H1 (cell line): ENCODE measurements at regions not wholly inside any gene's neighbourhood (a gene's known extent, or its start where the extent isn't known, plus 50 kb on each side); places are given as distances from the start of the nearest gene placed in this dataset.

ENCODE experiments used
- CTCF ChIA-PET: fragments of 300-600 bp; sonication (Branson Sonifier 250); formaldehyde crosslinking; loops from one replicate; lab custom pipeline; 2021; ENCODE audit not compliant: partially characterized antibody; lab: Charles Lee
- POLR2A ChIA-PET: fragments of 300-600 bp; sonication (Branson Sonifier 250); formaldehyde crosslinking; loops from one replicate; lab custom pipeline; 2021; ENCODE audit warnings: inconsistent platforms; ENCODE audit not compliant: partially characterized antibody; lab: Charles Lee
- DNase-seq, 2 experiments: peaks; one replicate each; pipeline versions ENCODE4 v3.0.0 to v3.0.0-alpha.2; 2010 to 2022; ENCODE audit warnings: low spot score in 2 of 2, low read depth in 1 of 2, mixed read lengths in 1 of 2
- FAIRE-seq: peaks from 2 replicates; lab custom pipeline; 2011; peaks lifted over from hg19 to GRCh38; lab: Jason Lieb, UNC
- H2AFZ ChIP-seq: 2 replicates; pipeline ENCODE4 v1.8.1; 2012; ENCODE audit warnings: low read length, inconsistent platforms
- H2AK5ac ChIP-seq: 2 replicates; pipeline ENCODE4 v1.6.1; 2013; ENCODE audit warnings: low read depth, low read length
- H2BK120ac ChIP-seq: replicated peaks from 2 replicates; pipeline ENCODE3; 2013; ENCODE audit warnings: low read depth, low read length, inconsistent platforms
- H2BK12ac ChIP-seq: 2 replicates; pipeline ENCODE4 v1.6.1; 2013; ENCODE audit warnings: low read depth, low read length
- H2BK15ac ChIP-seq: 2 replicates; pipeline ENCODE4 v1.6.1; 2013; ENCODE audit warnings: low read length
- H2BK20ac ChIP-seq: 2 replicates; pipeline ENCODE4 v1.6.1; 2013; ENCODE audit warnings: low read length
- H2BK5ac ChIP-seq: 2 replicates; pipeline ENCODE4 v1.6.1; 2013; ENCODE audit warnings: low read depth, low read length
- H3K14ac ChIP-seq: 2 replicates; pipeline ENCODE4 v1.6.1; 2013; ENCODE audit warnings: inconsistent platforms; ENCODE audit not compliant: insufficient read length
- H3K18ac ChIP-seq: 2 replicates; pipeline ENCODE4 v1.6.1; 2013; ENCODE audit warnings: low read length; ENCODE audit errors: extremely low read depth
- H3K23ac ChIP-seq: 2 replicates; pipeline ENCODE4 v1.6.1; 2013; ENCODE audit warnings: inconsistent platforms; ENCODE audit not compliant: insufficient read length
- H3K23me2 ChIP-seq: 2 replicates; pipeline ENCODE4 v1.6.1; 2013; ENCODE audit warnings: low read depth, low read length
- H3K27ac ChIP-seq: 2 replicates; pipeline ENCODE4 v1.6.1; 2011; ENCODE audit warnings: low read depth, low read length, inconsistent platforms
- H3K27me3 ChIP-seq, 4 experiments: replicated peaks in 1 of 4; 1 replicate in 1 of 4; 2 replicates in 3 of 4; pipeline versions ENCODE4 v1.6.1 to v1.8.1; 2011 to 2013; ENCODE audit warnings: low read length in 3 of 4, mild to moderate bottlenecking in 3 of 4, inconsistent platforms in 2 of 4, mixed read lengths in 2 of 4, moderate library complexity in 1 of 4; ENCODE audit not compliant: control insufficient read depth in 3 of 4, insufficient read depth in 3 of 4; ENCODE audit errors: extremely low read depth in 1 of 4
- H3K36me3 ChIP-seq, 4 experiments: 2 replicates each; pipeline versions ENCODE4 v1.6.1 to v1.8.1; 2011 to 2013; ENCODE audit warnings: mild to moderate bottlenecking in 4 of 4, low read length in 3 of 4, moderate library complexity in 2 of 4, control low read depth in 1 of 4, inconsistent platforms in 1 of 4; ENCODE audit not compliant: insufficient read depth in 4 of 4, control insufficient read depth in 2 of 4
- H3K4ac ChIP-seq: replicated peaks from 2 replicates; pipeline ENCODE3; 2013; ENCODE audit warnings: low read length, low read depth, mixed read lengths, inconsistent platforms; ENCODE audit not compliant: insufficient read length
- H3K4me1 ChIP-seq, 4 experiments: replicated peaks in 1 of 4; 1 replicate in 1 of 4; 2 replicates in 3 of 4; pipeline versions ENCODE4 v1.6.1 to v1.8.1; 2011 to 2013; ENCODE audit warnings: low read length in 3 of 4, inconsistent platforms in 2 of 4, mixed read lengths in 1 of 4; ENCODE audit not compliant: insufficient read depth in 4 of 4, control insufficient read depth in 3 of 4
- H3K4me2 ChIP-seq, 2 experiments: 2 replicates each; pipeline versions ENCODE4 v1.6.1 to v1.8.1; 2011 to 2013; ENCODE audit warnings: low read depth in 2 of 2, low read length in 2 of 2, control low read depth in 1 of 2, inconsistent platforms in 1 of 2, mild to moderate bottlenecking in 1 of 2; ENCODE audit not compliant: insufficient read depth in 1 of 2
- H3K4me3 ChIP-seq, 4 experiments: fragments of 200-600, 300-600 bp in 1 of 4; sonication (generic), shearing (Covaris generic), sonication (Bioruptor Twin) in 1 of 4; 2 replicates each; pipeline versions ENCODE4 v1.5.1 to v1.8.1; 2011 to 2016; ENCODE audit warnings: low read length in 4 of 4, low read depth in 3 of 4, control low read depth in 2 of 4, inconsistent platforms in 2 of 4, mild to moderate bottlenecking in 2 of 4, mixed read lengths in 1 of 4, moderate library complexity in 1 of 4; ENCODE audit not compliant: insufficient read depth in 2 of 4; ENCODE audit errors: extremely low read depth in 1 of 4
- H3K56ac ChIP-seq: replicated peaks from 2 replicates; pipeline ENCODE3; 2013; ENCODE audit warnings: low read depth, mild to moderate bottlenecking, mixed read lengths, low read length, inconsistent platforms; ENCODE audit not compliant: insufficient read length
- H3K79me1 ChIP-seq: 2 replicates; pipeline ENCODE4 v1.6.1; 2013; ENCODE audit warnings: low read depth, low read length, control low read depth
- H3K79me2 ChIP-seq, 2 experiments: 2 replicates each; pipeline versions ENCODE4 v1.6.1 to v1.8.1; 2012 to 2013; ENCODE audit warnings: low read length in 2 of 2, mild to moderate bottlenecking in 2 of 2, inconsistent platforms in 1 of 2; ENCODE audit not compliant: insufficient read depth in 2 of 2, control insufficient read depth in 1 of 2
- H3K9ac ChIP-seq, 4 experiments: replicated peaks in 1 of 4; 1 replicate in 1 of 4; 2 replicates in 3 of 4; pipeline versions ENCODE4 v1.6.1 to v1.8.1; 2011 to 2013; ENCODE audit warnings: low read depth in 3 of 4, low read length in 3 of 4, control low read depth in 2 of 4, mild to moderate bottlenecking in 2 of 4, moderate library complexity in 2 of 4, inconsistent platforms in 1 of 4; ENCODE audit errors: extremely low read depth in 1 of 4
- H3K9me3 ChIP-seq, 2 experiments: 2 replicates each; pipeline versions ENCODE4 v1.6.1 to v1.8.1; 2012 to 2013; ENCODE audit warnings: mild to moderate bottlenecking in 2 of 2, moderate library complexity in 2 of 2, control low read depth in 1 of 2, inconsistent platforms in 1 of 2, low read depth in 1 of 2, low read length in 1 of 2, mixed read lengths in 1 of 2; ENCODE audit not compliant: insufficient read depth in 2 of 2
- H4K20me1 ChIP-seq, 2 experiments: replicated peaks in 1 of 2; 2 replicates each; pipeline versions ENCODE3 to v1.8.1; 2011 to 2013; ENCODE audit warnings: inconsistent platforms in 2 of 2, low read length in 2 of 2, mild to moderate bottlenecking in 1 of 2; ENCODE audit not compliant: insufficient read depth in 2 of 2, control insufficient read depth in 1 of 2
- H4K5ac ChIP-seq: 2 replicates; pipeline ENCODE4 v1.6.1; 2013; ENCODE audit warnings: low read length, low read depth, mixed read lengths, inconsistent platforms; ENCODE audit not compliant: insufficient read length
- H4K8ac ChIP-seq: 2 replicates; pipeline ENCODE4 v1.8.0; 2013; ENCODE audit warnings: mild to moderate bottlenecking, moderate library complexity, low read length, inconsistent platforms; ENCODE audit not compliant: insufficient read depth; ENCODE audit errors: extremely low read depth
- H4K91ac ChIP-seq: replicated peaks from 2 replicates; pipeline ENCODE3; 2013; ENCODE audit warnings: low read length, mixed read lengths, inconsistent platforms; ENCODE audit not compliant: insufficient read length
- CHD2 ChIP-seq: IDR thresholded peaks from 2 replicates; pipeline ENCODE4 v1.6.1; 2012; ENCODE audit warnings: low read length, improper control_type of control experiment
- KDM1A ChIP-seq: fragments of 200-600, 300-600 bp; sonication (generic); IDR thresholded peaks from 2 replicates; pipeline ENCODE4 v1.7.1; 2016; ENCODE audit warnings: mild to moderate bottlenecking, low read length, borderline replicate concordance
- WGBS, 2 experiments: shearing (Covaris generic) in 1 of 2; methylation state at CpG; one replicate each; pipeline versions ENCODE4 v1.1.6 to v1.1.7; 2013 to 2015; ENCODE audit warnings: low lambda C conversion rate in 2 of 2, mixed read lengths in 2 of 2, inconsistent platforms in 1 of 2, low coverage in 1 of 2, missing lambda C conversion rate in 1 of 2; ENCODE audit not compliant: insufficient replicate concordance in 2 of 2, insufficient coverage in 1 of 2, insufficient read length in 1 of 2; ENCODE audit errors: extremely low coverage in 1 of 2, missing lambda C conversion rate in 1 of 2; 5-methylcytosine and 5-hydroxymethylcytosine counted together
- TF ChIP-seq, protein P1 (sequence below): IDR thresholded peaks from 2 replicates; pipeline ENCODE4 v1.6.1; 2011; ENCODE audit warnings: low read length, improper control_type of control experiment

DNA sequence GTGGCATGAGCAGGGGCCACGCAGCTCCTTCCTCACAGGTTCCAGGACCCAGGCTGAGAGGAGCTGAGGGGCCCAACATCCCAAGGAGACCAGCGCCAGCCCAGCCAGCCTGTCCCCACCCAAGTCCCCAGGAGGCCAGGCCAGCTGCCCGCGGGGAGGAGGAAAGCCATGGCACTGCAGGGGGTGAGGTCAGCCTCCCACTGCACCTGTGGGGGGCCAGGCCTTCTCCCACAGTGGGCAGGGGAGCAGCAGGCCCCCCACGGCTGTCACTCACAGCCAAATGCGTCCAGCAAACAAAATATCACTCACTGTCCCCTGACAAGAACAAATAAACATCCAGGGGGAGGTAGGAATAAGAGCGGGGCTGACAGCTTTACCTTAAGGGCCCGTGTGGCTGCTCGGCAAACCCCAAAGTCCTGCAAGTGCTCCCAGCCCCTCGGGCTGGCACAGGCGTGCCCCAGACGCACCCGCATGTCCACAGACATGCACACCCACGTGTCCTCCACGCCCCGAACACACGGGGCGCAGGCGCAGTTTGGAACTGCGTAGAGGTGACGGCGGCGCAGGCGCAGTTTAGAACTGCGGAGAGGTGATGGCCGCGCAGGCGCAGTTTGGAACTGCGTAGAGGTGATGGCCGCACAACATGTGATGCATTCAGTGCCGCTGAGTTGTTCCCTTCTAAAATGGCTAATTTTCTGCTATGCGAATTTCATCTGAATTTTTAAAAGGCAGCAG, 291.1 kb downstream of the FOXL1 start:
- no peak overlapping the region for H3K4ac ChIP-seq
- H2BK20ac ChIP-seq, result no peak overlapping the region
- CTCF ChIA-PET, result interaction anchor here (1.0 kb wide), 1 partner anchor 15 kb away, joined by 3 read pairs; no protein-coding TSS in a partner anchor
- H2BK12ac ChIP-seq, result no peak overlapping the region
- 93% methylated on average over 29 of the region's 32 CpGs; no CpG with 5 or more reads in 1 of the 2 experiments for WGBS, 2 experiments
- POLR2A ChIA-PET, result no interaction called here
- H2AFZ ChIP-seq, result no peak overlapping the region
- H2BK5ac ChIP-seq, result no peak overlapping the region
- TF ChIP-seq KDM1A (no peak), CHD2 (no peak)
- TF ChIP-seq, protein P1, sequence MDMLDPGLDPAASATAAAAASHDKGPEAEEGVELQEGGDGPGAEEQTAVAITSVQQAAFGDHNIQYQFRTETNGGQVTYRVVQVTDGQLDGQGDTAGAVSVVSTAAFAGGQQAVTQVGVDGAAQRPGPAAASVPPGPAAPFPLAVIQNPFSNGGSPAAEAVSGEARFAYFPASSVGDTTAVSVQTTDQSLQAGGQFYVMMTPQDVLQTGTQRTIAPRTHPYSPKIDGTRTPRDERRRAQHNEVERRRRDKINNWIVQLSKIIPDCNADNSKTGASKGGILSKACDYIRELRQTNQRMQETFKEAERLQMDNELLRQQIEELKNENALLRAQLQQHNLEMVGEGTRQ, result no peak
- TF ChIP-seq, all 59 proteins: peak for 0
- Histone ChIP-seq H3K27me3 (no peaks in the 10 kb centered on the region), H2BK15ac (no peak overlapping the region), H4K5ac (no peak overlapping the region), H3K36me3 (no peaks in the 10 kb centered on the region), H4K8ac (no peak overlapping the region), H4K91ac (no peak overlapping the region), H3K18ac (no peak overlapping the region), H4K20me1 (no peaks in the 10 kb centered on the region), H2BK120ac (no peak overlapping the region), H3K14ac (no peak overlapping the region), H3K9ac (no peak overlapping the region), H3K9me3 (peaks cover 3 to 7% of the 10 kb centered on the region in 2 experiments; a peak in 3 of 4 replicates), H3K23me2 (no peaks in the 10 kb centered on the region), H3K4me3 (no peak overlapping the region), H3K4me2 (no peak overlapping the region), H3K79me1 (no peaks in the 10 kb centered on the region), H3K4me1 (no peaks in the 10 kb centered on the region), H2AK5ac (no peak overlapping the region), H3K23ac (no peak overlapping the region), H3K27ac (no peak overlapping the region), H3K56ac (no peak overlapping the region), H3K79me2 (no peaks in the 10 kb centered on the region)
- FAIRE-seq (no peak), DNase-seq (no peak)
